ENCODE measurements at regions not wholly inside any gene's neighbourhood (a gene's known extent, or its start where the extent isn't known, plus 50 kb on each side); places are given as distances from the start of the nearest gene placed in this dataset.

DNA sequence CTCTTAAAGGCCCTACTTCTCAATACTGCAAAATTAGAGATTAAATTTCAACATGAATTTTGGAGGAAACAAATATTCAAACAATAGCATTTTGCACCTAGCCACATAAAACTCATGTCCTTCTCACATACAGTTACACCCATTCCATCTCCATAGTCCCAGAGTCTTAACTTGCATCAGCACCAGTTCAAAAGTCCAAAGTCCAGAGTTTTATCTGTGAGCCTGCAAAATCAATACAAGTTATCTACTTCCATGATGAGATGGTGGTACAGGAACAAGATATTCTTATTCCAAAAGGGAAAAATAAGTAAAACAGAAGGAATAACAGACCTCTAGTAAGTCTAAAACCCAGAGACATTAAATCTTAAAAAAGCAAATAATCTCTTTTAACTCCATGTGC, 686.0 kb upstream of the ADGRL4 start:
- no peak for TF ChIP-seq POLR2AphosphoS5 (IDR thresholded peaks at IDR 0.05)
- TF ChIP-seq, protein P1, sequence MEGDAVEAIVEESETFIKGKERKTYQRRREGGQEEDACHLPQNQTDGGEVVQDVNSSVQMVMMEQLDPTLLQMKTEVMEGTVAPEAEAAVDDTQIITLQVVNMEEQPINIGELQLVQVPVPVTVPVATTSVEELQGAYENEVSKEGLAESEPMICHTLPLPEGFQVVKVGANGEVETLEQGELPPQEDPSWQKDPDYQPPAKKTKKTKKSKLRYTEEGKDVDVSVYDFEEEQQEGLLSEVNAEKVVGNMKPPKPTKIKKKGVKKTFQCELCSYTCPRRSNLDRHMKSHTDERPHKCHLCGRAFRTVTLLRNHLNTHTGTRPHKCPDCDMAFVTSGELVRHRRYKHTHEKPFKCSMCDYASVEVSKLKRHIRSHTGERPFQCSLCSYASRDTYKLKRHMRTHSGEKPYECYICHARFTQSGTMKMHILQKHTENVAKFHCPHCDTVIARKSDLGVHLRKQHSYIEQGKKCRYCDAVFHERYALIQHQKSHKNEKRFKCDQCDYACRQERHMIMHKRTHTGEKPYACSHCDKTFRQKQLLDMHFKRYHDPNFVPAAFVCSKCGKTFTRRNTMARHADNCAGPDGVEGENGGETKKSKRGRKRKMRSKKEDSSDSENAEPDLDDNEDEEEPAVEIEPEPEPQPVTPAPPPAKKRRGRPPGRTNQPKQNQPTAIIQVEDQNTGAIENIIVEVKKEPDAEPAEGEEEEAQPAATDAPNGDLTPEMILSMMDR (IDR thresholded peaks at IDR 0.05 in 8 of 11, conservative IDR thresholded peaks at IDR 0.05 in 3 of 11) = no peak
